GM12878 (cell line): ENCODE measurements at regions not wholly inside any gene's neighbourhood (a gene's known extent, or its start where the extent isn't known, plus 50 kb on each side); places are given as distances from the start of the nearest gene placed in this dataset.
"Not testable (repeated sequence)": the region's sequence is repeated elsewhere in the genome, so short reads cannot be mapped to it uniquely, and the experiment has no call there.

Experiments
- ATAC-seq: fragments of 200-7000 bp; cut with Tn5 transposase; 3 replicates; pipeline ENCODE4 v1.9.1; 2020; ENCODE audit warnings: mild to moderate bottlenecking, moderate library complexity
- BruUV-seq: library from RNA; stranded (reverse); fragments of 400-500 nt; replicated peaks from 2 replicates; lab custom pipeline; 2021; lab: Mats Ljungman, UMichigan
- CTCF ChIA-PET: fragments of 300-600 bp; sonication (Branson Sonifier 250); formaldehyde crosslinking; extraction: SDS; loops from one replicate; lab custom pipeline; 2021; ENCODE audit warnings: inconsistent platforms; lab: Yijun Ruan, JAX
- POLR2A ChIA-PET: fragments of 350-600 bp; formaldehyde crosslinking; extraction: SDS; loops from one replicate; lab custom pipeline; 2021; ENCODE audit warnings: inconsistent platforms; lab: Charles Lee
- RAD21 ChIA-PET: fragments of 300-600 bp; sonication (Branson Sonifier 250); formaldehyde crosslinking; loops from one replicate; lab custom pipeline; 2023; ENCODE audit warnings: antibody characterized with exemption; ENCODE audit not compliant: unreplicated experiment; lab: Charles Lee
- SMC1A ChIA-PET: fragments of 300-600 bp; sonication (Branson Sonifier 250); formaldehyde crosslinking; loops from one replicate; lab custom pipeline; 2023; ENCODE audit not compliant: unreplicated experiment, uncharacterized antibody; lab: Charles Lee
- DNase-seq: peaks from one replicate; pipeline ENCODE4 v3.0.0-alpha.2; 2011; ENCODE audit warnings: low read depth, low spot score
- FAIRE-seq: peaks from 3 replicates; lab custom pipeline; 2011; peaks lifted over from hg19 to GRCh38; lab: Jason Lieb, UNC
- H2AFZ ChIP-seq: 2 replicates; pipeline ENCODE4 v1.6.0; 2011; ENCODE audit warnings: low read depth, low read length, control low read depth; ENCODE audit not compliant: control insufficient read depth
- H3K27ac ChIP-seq: 2 replicates; pipeline ENCODE4 v1.5.1; 2011; ENCODE audit warnings: control low read depth; ENCODE audit not compliant: control insufficient read depth, insufficient read depth
- H3K27me3 ChIP-seq, 2 experiments: replicated peaks in 1 of 2; 2 replicates each; pipeline versions ENCODE4 v1.6.0 to v1.6.1; 2011; ENCODE audit warnings: low read length in 1 of 2; ENCODE audit not compliant: control insufficient read depth in 2 of 2, insufficient read depth in 2 of 2
- H3K36me3 ChIP-seq, 2 experiments: 2 replicates each; pipeline ENCODE4 v1.5.1; 2011; ENCODE audit warnings: low read length in 1 of 2; ENCODE audit not compliant: control insufficient read depth in 2 of 2, insufficient read depth in 2 of 2
- H3K4me1 ChIP-seq: 2 replicates; pipeline ENCODE4 v1.6.1; 2011; ENCODE audit warnings: mild to moderate bottlenecking, low read length, moderate library complexity, mixed read lengths; ENCODE audit not compliant: control insufficient read depth, insufficient read depth
- H3K4me2 ChIP-seq: 2 replicates; pipeline ENCODE4 v1.6.0; 2011; ENCODE audit warnings: control low read depth; ENCODE audit not compliant: control insufficient read depth, insufficient read depth
- H3K4me3 ChIP-seq: fragments of 200-600 bp; sonication (generic); 2 replicates; pipeline ENCODE4 v1.5.1; 2016
- H3K79me2 ChIP-seq: 2 replicates; pipeline ENCODE4 v1.6.0; 2011; ENCODE audit warnings: low read length; ENCODE audit not compliant: control insufficient read depth, insufficient read depth
- H3K9ac ChIP-seq: 2 replicates; pipeline ENCODE4 v1.8.0; 2011; ENCODE audit warnings: low read length, control low read depth, mixed read lengths; ENCODE audit not compliant: control insufficient read depth, insufficient read depth
- H3K9me3 ChIP-seq: replicated peaks from 3 replicates; pipeline ENCODE4 v1.5.1; 2011; ENCODE audit warnings: mild to moderate bottlenecking, low read length; ENCODE audit not compliant: control insufficient read depth, insufficient read depth
- H4K20me1 ChIP-seq: 2 replicates; pipeline ENCODE4 v1.6.0; 2011; ENCODE audit not compliant: control insufficient read depth, insufficient read depth
- CREB1 ChIP-seq: IDR thresholded peaks from 2 replicates; pipeline ENCODE4 v1.6.1; 2012; ENCODE audit warnings: low read depth, mild to moderate bottlenecking, inconsistent platforms
- HCFC1 ChIP-seq: fragments of 150-350 bp; IDR thresholded peaks from 2 replicates; pipeline ENCODE4 v1.6.1; 2014; ENCODE audit warnings: low read length
- MEF2B ChIP-seq: fragments of 450-650 bp; IDR thresholded peaks from 2 replicates; pipeline ENCODE4 v1.6.1; 2018; ENCODE audit warnings: mild to moderate bottlenecking, moderate library complexity; ENCODE audit not compliant: partially characterized antibody, poor library complexity, severe bottlenecking
- RELA ChIP-seq: fragments of 450-650 bp; IDR thresholded peaks from 2 replicates; pipeline ENCODE4 v1.8.0; 2014; ENCODE audit warnings: borderline replicate concordance; ENCODE audit not compliant: partially characterized antibody
- WGBS: methylation state at CpG from one replicate; pipeline ENCODE4 v1.1.6; 2016; ENCODE audit warnings: low lambda C conversion rate; ENCODE audit not compliant: insufficient replicate concordance, insufficient coverage; ENCODE audit errors: missing lambda C conversion rate; 5-methylcytosine and 5-hydroxymethylcytosine counted together
- in situ Hi-C: fragments of 300-500 bp; cut with MboI; formaldehyde crosslinking; loops from 9 replicates; pipeline ENCODE4 v1.14.3; 2018; ENCODE audit warnings: mixed read lengths
- intact Hi-C: fragments of 100-400 bp; cut with micrococcal nuclease; formaldehyde crosslinking; loops from one replicate; pipeline ENCODE4 v1.14.2; 2022; ENCODE audit not compliant: unreplicated experiment
- TF ChIP-seq, protein P1 (sequence below): fragments of 450-650 bp; IDR thresholded peaks from 2 replicates; pipeline ENCODE4 v1.6.1; 2018; ENCODE audit warnings: borderline replicate concordance, mild to moderate bottlenecking; ENCODE audit not compliant: partially characterized antibody

DNA sequence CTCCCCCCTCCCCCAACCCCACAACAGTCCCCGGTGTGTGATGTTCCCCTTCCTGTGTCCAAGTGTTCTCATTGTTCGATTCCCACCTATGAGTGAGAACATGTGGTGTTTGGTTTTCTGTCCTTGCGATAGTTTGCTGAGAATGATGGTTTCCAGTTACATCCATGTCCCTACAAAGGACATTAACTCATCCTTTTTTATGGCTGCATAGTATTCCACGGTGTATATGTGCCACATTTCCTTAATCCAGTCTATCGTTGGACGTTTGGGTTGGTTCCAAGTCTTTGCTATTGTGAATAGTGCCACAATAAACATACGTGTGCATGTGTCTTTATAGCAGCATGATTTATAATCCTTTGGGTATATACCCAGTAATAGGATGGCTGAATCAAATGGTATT, 107.3 kb downstream of the ZNF648 start:
- H3K9ac ChIP-seq, H2AFZ ChIP-seq, H3K9me3 ChIP-seq, BruUV-seq, intact Hi-C loops, H3K79me2 ChIP-seq, FAIRE-seq, H4K20me1 ChIP-seq, CTCF ChIA-PET, DNase-seq, ATAC-seq, H3K4me3 ChIP-seq, H3K27ac ChIP-seq, H3K36me3 ChIP-seq, POLR2A ChIA-PET, SMC1A ChIA-PET, H3K4me1 ChIP-seq, RAD21 ChIA-PET, H3K27me3 ChIP-seq, H3K4me2 ChIP-seq, in situ Hi-C loops: not testable (repeated sequence)
- WGBS = 46% methylated on average over 6 of the region's 7 CpGs

DNA sequence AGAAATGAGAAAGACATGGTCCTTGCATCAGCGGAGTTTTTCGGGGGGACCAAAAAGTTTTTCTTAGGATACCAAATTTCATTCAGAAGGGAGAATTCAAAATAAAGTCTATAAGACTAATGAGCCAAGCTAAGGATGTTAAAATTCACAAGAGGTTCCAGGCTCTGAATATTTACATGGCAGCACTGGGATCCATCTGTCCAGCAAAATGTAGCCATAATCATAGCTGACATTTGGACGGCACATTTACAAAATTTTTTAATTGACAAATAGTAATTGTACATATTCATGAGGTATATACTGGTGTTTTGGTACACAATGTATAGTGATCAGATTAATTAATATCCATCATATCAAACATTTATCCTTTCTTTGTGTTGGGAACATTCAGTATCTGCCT, 107.9 kb downstream of the ZNF648 start:
- no peak overlapping the region for H3K27ac ChIP-seq
- SMC1A ChIA-PET = interaction anchor here (2.1 kb wide), 1 partner anchor 11 kb away, joined by 6 read pairs; no protein-coding TSS in a partner anchor
- H3K4me3 ChIP-seq = no peak overlapping the region
- 93% methylated on average over 3 of the region's 3 CpGs for WGBS
- DNase-seq = no peak
- RAD21 ChIA-PET = no interaction called here
- H3K4me2 ChIP-seq = no peak overlapping the region
- FAIRE-seq = no peak
- H3K27me3 ChIP-seq = no peaks in the 10 kb centered on the region
- H2AFZ ChIP-seq = no peak overlapping the region
- POLR2A ChIA-PET = no interaction called here
- ATAC-seq = no peak
- no peaks in the 10 kb centered on the region for H3K79me2 ChIP-seq
- no peaks in the 10 kb centered on the region; the same call in 1 of the 3 replicates for H3K9me3 ChIP-seq
- no peaks in the 10 kb centered on the region for H4K20me1 ChIP-seq
- intact Hi-C loops = no loop called here
- no peak overlapping the region for H3K9ac ChIP-seq
- H3K4me1 ChIP-seq = no peaks in the 10 kb centered on the region
- CTCF ChIA-PET = interaction anchor here (0.9 kb wide), 1 partner anchor 19 kb away, joined by 3 read pairs; no protein-coding TSS in a partner anchor
- no peak for TF ChIP-seq CREB1
- no peak for TF ChIP-seq RELA
- no peak for TF ChIP-seq MEF2B
- TF ChIP-seq, protein P1, sequence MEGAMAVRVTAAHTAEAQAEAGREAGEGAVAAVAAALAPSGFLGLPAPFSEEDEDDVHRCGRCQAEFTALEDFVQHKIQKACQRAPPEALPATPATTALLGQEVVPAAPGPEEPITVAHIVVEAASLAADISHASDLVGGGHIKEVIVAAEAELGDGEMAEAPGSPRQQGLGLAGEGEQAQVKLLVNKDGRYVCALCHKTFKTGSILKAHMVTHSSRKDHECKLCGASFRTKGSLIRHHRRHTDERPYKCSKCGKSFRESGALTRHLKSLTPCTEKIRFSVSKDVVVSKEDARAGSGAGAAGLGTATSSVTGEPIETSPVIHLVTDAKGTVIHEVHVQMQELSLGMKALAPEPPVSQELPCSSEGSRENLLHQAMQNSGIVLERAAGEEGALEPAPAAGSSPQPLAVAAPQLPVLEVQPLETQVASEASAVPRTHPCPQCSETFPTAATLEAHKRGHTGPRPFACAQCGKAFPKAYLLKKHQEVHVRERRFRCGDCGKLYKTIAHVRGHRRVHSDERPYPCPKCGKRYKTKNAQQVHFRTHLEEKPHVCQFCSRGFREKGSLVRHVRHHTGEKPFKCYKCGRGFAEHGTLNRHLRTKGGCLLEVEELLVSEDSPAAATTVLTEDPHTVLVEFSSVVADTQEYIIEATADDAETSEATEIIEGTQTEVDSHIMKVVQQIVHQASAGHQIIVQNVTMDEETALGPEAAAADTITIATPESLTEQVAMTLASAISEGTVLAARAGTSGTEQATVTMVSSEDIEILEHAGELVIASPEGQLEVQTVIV = no peak
- TF ChIP-seq HCFC1 = no peak
- in situ Hi-C loops = no loop called here
- BruUV-seq = no TSS peak
- no peaks in the 10 kb centered on the region for H3K36me3 ChIP-seq
